GM19438 (cell line): ENCODE measurements at regions not wholly inside any gene's neighbourhood (a gene's known extent, or its start where the extent isn't known, plus 50 kb on each side); places are given as distances from the start of the nearest gene placed in this dataset.
"Not testable (repeated sequence)": the region's sequence is repeated elsewhere in the genome, so short reads cannot be mapped to it uniquely, and the experiment has no call there.

ENCODE experiments used
- ATAC-seq: cut with Tn5 transposase; IDR thresholded peaks from one replicate; pipeline ENCODE4 v1.9.1; 2021; ENCODE audit warnings: low read depth; ENCODE audit not compliant: unreplicated experiment

DNA sequence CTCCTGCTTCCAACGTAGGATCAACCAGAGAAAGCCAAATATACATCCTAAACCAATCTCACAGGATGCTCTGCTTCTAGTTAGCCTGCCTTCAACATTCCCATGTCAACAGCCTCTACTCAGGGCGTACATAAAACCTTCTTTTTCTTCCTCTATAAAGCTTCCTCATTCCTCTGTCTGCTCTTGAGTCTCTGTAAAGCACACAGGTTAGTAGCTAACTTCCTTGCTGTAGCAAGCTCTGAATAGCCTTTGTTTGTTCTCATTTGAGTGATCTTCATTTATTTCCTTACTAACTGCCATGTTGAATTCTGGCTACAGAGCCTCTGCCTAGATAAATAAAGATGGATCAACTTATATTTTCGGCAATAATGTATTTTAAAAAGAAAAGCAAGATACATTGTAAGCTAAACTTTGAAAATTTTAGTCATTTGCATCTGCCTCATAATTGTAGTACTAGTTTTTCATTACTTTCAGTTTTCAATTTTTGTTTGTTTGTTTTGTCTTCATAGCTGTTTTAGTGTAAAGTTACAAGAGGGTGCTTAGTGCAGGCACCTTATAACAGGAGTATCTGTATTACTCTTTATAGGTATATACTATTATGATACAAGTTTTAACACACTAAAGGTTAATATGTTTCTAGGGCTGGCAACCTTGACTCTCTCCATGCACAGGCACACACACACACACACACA is 498.2 kb downstream of the PYDC2 start:
- ATAC-seq = peak; percentile 58

DNA sequence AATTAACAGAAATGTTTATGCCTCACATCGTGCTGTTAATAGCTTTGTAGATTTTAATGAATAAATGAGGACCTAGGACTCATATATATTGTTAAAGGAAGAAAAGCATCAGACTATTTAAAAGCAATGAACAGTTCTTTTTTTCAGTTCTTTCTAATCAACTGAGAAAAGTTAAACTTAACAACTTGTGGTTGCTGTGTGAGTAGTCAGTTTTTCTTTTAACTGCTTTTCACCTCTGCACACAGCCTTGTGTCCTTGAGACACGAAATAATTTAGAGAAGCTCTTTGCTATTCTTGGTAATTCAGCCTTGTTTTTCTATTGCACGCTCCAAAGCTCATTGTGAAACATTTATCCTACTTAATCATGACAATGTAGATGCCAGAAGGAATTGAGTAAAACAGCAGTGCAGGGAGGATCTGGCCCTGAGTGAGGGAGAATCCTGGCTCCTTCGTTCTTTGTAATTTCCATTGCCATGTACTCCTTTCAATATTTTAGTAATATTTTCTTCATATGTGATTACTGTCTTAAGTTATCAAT is 499.0 kb downstream of the PYDC2 start:
- ATAC-seq = no peak

DNA sequence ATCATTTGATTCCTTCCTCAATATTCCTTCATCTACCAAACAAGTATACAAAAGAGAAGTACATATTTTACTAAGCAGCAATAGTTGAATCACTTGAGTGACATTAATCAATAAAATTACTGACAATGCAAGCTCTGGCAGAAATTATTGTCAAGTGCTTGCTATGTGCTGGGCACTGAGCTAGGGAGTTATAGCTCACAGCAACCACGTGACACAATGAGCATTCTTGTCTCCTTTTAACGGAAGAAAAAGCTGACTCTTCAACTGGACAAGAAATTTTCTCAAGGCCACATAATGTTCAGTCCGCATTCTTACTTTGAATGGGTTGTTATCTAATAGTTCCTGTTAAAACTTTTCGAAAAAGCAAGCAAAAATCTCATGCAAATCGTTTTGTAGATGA is 500.1 kb downstream of the PYDC2 start:
- no peak for ATAC-seq

DNA sequence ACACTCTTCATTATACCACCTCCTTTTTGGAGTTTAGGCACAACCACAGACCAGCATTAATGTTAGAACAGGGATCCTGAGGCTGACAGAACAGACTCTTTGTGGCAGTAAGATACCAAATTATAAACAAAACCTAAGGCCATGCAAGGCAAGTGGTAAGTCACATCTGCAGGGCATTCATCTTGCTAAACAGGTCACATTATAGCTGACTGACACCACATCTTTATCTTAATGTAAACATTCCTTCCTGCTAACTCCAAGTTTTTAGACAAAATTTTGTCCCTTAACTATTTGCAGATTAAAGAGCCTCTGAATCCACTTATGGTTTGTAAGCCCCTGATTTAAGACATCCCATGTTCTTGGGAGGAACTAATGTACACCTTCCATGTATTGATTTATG is 500.6 kb downstream of the PYDC2 start:
- no peak for ATAC-seq

DNA sequence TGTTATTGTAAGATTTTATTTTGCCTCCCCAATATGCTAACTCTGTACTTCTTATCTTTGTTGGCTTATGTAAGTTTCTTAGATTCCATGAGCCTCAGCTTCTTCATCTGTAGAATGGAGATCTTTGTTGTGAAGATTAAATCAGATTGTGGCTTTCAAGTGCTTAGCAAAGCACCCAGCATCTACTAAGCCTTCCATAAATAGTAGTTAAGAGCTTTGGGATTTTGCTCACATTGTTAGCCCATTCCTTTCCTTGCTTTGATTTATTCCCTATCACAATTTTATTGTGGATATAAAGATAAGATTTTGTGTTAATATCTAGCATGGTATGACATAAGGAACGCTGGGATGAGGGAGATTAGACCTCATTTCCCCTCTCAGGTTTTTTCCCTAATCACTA is 501.4 kb downstream of the PYDC2 start:
- ATAC-seq = no peak

DNA sequence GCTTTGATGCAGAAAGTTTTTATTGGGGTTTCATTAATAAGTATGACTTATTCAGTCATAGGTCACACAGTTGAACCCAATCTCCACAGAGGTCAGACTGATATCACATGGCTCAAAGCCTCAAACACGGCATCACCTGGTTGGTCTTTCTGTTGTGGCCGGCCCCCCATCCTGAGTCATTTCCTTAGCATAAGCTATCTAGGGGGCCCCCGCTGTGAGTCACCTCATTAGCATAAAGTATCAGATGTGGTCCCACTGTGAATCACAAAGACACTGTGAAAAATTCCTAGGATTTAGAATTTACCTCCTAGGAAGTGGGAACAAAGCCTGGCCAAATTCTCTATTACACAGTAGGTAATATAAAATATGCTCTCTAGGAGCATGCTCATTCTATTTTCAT is 502.2 kb downstream of the PYDC2 start:
- ATAC-seq = no peak

DNA sequence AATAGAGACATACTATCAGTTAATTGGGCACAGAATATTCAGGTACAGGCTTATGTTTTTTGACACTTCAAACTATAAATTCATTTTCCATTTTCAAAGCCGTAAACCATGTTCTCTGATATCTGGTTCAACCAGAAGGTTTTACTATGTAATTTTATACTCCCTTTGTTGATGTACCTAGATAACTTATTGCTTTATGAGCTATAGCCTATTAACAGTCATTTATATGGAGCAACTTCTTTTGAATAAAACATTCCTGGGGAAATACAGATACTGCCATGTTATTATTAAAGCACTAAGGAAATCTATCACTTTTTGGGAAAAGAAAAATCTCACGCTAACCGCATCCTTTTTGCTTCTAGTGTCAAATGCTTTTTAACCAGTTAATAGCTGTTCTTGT is 505.6 kb downstream of the PYDC2 start:
- no peak for ATAC-seq

DNA sequence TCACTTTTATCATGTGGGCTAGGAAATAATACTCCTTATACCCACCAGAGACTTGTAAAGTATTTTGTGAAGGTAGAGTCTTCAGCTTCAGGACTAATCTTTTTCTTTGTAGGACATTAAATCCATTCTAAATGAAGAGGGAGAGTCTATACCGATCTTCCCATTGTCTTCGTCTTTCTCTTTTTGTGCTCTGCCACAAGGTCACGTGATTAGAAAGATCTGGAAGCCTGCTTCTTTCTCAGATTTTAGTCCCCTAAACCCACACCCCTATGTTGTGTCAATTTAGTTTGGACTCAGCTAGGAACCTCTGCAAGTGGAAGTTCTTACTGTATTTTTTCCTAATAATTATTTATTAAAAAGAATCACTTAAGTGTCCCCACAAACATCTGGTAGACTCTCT is 507.3 kb downstream of the PYDC2 start:
- ATAC-seq = no peak

DNA sequence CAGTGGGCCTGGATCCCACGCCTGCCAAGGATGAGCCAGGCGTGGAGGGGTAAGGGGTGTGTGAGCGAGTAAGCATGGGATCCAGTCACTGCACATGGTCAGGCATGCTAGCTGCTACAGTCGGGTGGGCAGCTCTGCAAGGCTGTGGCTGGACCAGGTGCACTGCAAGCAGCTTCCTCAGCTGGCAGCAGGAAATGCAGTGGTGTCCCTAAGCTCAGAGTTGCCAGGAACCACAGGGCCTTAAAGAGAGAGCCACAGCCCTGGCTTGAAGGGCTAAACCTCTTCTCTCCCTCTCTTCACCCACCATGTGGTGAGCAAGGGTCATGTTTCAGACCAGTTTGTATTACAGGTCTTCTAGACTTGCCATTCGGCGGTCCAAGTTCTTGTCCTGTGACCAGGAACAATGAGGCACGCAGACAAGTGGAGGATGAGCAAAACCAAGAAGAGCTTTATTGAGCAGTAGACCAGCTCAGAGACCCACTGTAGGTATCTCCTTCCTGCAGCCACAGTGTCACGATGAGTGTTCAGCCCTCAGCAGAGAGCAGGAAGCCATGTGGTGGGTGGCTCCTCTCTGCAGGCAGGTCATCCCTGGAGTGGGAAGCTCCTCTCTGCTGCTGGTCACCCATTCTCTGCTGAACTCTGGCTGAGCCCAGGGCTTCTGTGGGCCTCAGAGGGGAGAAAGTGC is 511.9 kb downstream of the PYDC2 start:
- ATAC-seq = peak; percentile 80

DNA sequence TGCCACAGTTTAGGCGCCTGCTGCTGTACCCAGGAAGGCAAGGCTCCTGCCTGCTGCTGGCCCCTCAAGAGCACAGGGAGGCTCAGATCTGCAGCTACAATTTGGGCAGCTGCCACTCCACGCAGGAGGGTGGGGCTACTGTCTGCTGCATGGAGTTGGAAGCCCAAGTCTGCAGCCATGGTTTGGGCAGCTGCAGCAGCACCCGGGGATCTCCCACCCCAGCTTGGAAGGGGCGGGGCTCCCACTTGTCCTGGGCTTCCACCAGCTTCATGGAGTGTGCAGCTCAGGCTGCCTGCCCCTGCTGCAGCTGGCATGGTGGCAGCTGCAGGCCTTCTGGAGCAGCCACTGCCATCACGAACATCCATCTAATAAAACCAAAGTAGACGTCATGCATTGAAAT is 512.9 kb downstream of the PYDC2 start:
- no peak for ATAC-seq

DNA sequence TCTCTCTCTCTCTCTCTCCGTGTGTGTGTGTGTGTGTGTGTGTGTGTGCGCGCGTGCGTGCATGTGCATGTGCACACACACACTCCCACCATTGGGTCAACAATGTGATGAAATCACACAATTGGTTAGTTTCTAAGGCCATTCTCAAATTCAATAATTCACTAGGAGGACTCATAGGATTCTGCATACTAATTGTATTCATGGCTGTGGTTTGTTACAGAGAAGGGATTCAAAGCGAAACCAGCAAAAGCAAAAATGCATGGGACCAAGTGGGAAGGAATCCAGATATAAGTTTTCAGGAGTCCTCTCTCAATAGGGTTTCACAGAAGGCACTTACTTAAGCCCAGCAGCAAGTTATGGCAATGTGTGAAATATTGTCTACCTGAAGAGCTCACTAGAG is 515.0 kb downstream of the PYDC2 start:
- no peak for ATAC-seq

DNA sequence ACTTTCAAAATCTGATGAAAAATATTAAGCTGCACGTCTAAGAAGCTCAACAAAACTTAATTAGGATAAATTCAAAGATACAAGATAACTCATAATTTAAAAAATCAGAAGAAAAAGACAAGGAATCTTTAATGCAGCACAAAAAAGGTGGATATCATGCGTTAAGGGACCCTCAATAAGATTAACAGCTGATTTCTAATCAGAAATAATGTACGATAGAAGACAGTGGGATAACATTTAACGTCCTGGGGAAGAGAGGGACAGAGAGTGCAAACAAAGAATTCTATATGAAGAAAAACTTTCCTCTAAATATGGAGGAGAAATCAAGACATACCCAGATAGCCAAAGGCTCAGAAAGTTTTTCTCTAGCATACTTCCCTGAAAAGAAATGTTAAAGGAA is 519.5 kb downstream of the PYDC2 start:
- ATAC-seq = no peak

DNA sequence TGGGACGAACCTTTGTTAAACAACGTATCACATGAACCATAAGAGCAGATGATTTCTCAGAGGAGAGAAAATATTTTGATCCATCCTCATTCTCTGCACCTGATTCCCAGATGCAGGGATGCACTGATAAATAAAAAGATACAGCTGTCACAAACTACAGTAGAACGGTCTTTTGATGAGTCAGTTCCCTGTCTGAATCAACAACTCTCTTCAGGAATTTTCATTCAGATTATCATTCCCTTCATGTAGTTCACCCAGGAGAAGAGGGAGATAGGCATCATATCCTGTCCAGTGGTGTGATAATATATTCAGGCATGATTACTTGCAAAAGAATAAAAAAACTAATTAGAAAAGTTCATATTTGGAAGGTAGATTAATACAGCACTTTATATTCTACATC is 521.5 kb downstream of the PYDC2 start:
- no peak for ATAC-seq

DNA sequence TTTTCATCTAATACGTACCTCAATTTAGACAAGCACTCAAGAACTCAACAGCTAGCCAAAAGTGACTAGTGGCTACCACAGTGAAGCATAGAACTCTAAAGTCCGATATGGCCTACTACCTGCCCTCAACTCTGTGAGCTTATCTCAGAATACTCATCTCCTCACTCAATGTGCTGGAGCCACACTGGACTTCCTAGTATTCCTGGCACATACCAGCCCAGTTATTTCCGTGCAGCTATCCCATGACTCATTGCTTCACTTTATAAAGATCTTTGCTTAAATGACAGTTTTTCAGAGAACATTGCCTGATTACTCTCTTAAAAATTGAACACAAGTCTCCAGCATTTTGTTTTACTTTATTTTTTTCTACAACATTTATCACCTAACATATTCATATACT is 524.7 kb downstream of the PYDC2 start:
- no peak for ATAC-seq

DNA sequence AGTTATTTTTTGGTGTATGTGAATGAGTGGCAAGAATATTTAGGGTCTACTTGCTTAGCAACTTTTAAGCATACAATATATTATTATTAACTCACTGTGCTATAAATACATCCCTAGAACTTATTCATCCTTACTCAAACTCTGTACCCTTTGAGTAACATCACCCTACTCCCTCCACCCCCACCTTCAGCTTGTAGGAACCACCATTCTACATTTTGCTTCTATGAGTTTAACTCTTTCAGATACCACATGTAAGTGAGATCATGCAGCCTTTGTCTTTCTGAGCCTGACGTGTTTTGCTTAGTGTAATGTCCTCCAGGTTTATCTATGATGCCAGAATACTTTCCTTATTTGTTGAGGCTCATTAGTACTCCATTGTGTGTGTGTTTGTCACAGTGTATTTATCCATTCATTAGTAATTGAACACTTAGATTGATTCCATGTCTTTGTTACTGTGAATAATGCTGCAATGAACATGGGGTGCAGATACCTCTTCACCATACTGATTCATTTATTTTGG is 526.9 kb downstream of the PYDC2 start:
- no peak for ATAC-seq

DNA sequence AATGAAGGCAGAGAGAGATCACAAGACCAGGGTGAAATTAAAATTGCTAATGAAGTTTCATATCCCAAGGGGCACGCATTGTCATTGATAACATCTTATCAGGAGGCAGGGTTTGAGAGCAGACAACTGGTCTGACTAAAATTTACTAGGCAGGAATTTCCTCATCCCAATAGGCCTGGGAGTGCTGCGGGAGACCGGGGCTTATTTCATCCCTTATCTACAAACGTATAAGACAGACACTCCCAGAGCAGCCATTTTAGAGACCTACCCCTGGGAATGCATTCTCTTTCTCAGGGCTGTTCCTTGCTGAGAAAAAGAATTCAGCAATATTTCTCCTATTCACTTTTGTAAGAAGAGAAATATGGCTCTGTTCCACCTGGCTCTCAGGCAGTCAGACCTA is 533.0 kb downstream of the PYDC2 start:
- ATAC-seq = not testable (repeated sequence)

DNA sequence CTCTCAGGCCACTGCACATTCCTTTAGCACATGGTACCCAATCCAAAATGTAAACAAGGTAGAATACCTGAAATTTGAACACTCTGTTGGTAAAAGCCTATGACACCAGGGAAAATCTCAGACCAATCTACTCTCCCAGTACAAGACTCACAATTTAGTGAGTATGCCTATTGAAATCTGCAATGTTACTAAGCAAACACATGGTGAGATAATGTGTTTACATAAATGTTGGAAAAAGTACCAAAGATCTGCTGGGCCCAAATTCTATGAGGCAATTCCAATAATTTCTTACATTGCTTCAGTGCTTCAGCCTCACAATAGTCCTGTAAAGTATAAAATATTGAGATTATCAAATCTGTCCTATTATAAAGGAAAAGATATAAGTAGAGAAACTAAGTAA is 536.1 kb downstream of the PYDC2 start:
- no peak for ATAC-seq

DNA sequence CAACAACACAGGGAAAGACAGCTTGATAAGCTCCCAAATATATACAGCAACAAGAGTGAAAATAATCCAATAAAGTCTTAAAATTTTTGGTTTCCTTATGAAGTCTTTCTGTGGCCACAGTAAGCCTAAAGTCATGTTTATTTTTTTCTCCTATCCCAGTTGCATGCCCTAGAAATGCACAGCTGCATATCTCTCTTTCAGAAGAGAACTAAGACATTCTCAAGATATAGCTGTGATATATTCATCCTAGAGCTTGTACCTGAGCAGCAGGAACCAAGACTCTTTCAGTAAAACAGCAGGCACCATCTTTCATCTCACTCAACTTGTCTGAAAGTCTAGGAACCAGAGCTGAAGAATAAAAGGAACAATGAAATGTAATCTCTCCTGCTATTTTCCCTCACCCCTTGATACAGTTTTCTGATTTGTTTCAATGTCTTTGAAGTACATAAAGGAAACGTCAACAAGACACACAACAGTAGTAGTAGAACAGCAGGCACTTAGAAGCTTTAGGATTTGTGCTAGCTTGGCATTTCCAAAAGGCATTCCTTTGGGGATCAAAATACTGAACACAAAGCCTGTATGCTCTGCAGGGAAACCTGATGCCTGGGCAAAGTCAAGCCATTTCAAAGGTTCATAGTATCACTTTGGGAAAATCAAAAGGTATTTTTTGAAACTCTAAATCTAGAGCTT is 536.8 kb downstream of the PYDC2 start:
- no peak for ATAC-seq

DNA sequence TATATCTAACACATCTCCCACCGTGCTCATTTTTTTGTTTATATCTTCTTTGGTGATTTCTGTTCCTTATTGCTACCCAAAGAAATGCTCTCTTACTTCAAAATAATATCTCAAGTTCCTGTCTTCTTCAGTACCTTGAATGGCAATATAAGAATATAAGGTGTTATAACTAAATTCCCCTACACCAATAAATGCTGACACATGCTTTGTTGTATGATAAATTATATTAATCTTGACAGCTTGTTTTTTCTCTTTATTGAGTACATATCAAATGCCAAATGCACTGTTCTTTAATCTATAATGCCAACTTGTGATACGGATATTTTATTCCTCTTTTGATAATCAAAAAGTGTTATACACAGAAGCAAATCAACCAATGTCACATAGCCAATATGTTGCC is 540.3 kb downstream of the PYDC2 start:
- no peak for ATAC-seq

DNA sequence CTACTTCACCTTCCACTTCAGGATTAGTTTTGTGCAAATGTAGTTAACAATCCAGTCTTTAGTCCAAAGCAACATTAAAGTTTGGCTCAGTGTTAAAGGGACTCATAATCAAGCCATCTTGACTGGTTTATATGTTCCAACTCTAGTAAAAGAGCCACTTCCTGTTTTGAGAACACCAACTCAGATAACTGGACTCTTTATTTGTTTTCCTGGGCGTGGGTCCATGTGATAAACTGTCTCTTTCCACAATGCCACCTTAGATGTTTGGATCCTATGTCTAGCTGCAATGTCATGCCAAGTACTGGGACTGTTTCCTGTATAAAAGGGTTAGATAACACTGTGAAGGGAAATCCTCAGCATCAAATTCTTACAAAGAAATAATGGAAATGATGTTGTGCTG is 545.0 kb downstream of the PYDC2 start:
- no peak for ATAC-seq

DNA sequence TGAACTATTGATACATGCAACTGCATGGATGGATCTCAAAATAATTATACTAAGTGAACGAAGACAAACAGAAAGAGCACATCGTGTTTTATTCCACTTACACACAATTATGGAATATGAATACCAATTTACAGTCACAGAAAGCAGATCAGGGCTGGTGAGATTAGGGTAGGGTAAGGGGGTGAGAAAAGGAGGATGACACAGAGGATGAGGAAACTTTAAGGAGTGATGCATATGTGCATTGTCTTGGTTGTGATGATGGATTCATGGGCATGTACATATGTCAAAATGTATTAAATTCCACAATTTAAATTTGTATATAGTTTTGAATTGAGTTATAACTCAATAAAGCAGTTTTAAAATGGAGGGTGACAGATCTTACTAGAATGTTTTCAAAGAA is 548.9 kb downstream of the PYDC2 start:
- no peak for ATAC-seq
